AG04449 (cell line): ENCODE measurements at regions not wholly inside any gene's neighbourhood (a gene's known extent, or its start where the extent isn't known, plus 50 kb on each side); places are given as distances from the start of the nearest gene placed in this dataset.

Experiments
- CTCF ChIA-PET: fragments of 350-600 bp; formaldehyde crosslinking; extraction: SDS; loops from one replicate; lab custom pipeline; 2021; ENCODE audit warnings: antibody characterized with exemption; lab: Yijun Ruan, JAX
- POLR2A ChIA-PET: fragments of 400-600, 350-600 bp; formaldehyde crosslinking; extraction: SDS; loops from one replicate; lab custom pipeline; 2020; ENCODE audit warnings: antibody characterized with exemption, inconsistent platforms; lab: Yijun Ruan, JAX
- DNase-seq: peaks from one replicate; pipeline ENCODE4 v3.0.0-alpha.2; 2010; ENCODE audit warnings: low read depth, low spot score
- H3K4me3 ChIP-seq: 2 replicates; pipeline ENCODE4 v1.5.1; 2011; ENCODE audit warnings: low read depth, mild to moderate bottlenecking, control low read depth, low read length
- TF ChIP-seq, protein P1 (sequence below): IDR thresholded peaks from one replicate; pipeline ENCODE4 v1.5.1; 2011; ENCODE audit warnings: mild to moderate bottlenecking, moderate library complexity, low read length, control low read depth, inconsistent platforms; ENCODE audit not compliant: insufficient read depth; ENCODE audit errors: missing control alignments

DNA sequence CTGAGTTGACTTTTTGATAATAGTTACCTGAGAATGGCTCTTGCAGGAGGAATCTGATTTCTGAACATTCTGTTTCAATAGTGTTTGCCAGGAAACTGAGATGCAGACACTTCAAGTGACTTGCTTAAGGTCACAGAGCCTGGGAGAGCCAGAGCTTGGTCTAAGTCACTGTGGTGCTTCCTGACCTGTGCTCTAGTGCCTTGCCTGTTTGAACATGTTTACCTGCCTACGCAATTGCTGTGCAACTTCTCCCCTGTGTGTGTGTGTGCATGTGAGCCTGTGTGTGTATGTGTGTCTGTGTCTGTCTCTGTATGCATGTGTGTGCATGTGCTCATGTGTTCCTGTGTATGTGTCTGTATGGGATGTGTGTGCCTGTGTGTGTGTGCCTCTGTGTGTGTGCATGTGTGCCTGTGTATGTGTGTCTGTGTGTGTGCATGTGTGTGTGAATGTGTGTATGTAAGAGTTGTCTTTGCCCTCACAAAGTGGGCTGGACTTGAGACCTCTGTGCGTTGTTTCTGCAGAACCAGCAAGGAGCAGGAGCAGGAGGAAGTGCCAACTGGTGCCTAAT, 185.8 kb downstream of the GADD45G start:
- TF ChIP-seq, protein P1, sequence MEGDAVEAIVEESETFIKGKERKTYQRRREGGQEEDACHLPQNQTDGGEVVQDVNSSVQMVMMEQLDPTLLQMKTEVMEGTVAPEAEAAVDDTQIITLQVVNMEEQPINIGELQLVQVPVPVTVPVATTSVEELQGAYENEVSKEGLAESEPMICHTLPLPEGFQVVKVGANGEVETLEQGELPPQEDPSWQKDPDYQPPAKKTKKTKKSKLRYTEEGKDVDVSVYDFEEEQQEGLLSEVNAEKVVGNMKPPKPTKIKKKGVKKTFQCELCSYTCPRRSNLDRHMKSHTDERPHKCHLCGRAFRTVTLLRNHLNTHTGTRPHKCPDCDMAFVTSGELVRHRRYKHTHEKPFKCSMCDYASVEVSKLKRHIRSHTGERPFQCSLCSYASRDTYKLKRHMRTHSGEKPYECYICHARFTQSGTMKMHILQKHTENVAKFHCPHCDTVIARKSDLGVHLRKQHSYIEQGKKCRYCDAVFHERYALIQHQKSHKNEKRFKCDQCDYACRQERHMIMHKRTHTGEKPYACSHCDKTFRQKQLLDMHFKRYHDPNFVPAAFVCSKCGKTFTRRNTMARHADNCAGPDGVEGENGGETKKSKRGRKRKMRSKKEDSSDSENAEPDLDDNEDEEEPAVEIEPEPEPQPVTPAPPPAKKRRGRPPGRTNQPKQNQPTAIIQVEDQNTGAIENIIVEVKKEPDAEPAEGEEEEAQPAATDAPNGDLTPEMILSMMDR, result no peak
- ChIA-PET CTCF (no interaction called here), POLR2A (no interaction called here)
- DNase-seq, result no peak
- no peak overlapping the region for H3K4me3 ChIP-seq

DNA sequence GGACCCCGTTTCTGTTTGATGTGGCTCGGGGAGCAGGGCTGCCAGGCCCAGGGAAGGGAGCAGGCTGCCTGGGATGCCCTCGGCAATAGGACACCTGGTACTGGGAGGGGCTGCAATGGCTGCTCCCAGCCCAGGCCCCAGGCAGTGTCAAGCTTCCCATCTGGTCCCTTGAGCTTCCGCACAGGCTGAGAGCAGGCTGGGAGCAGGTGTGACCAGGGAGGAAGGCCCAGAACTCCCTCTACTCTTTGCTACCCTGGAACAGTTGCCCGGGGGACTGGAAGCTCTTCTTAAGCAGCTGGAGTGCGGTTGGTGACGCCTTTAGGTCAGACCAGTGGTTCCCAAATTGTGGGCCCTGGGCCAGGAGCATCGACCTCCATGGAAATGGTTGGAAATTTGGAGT, 186.9 kb downstream of the GADD45G start:
- TF ChIP-seq, protein P1, result no peak
- H3K4me3 ChIP-seq, result no peak overlapping the region
- CTCF ChIA-PET, result no interaction called here
- POLR2A ChIA-PET, result no interaction called here
- DNase-seq, result no peak

DNA sequence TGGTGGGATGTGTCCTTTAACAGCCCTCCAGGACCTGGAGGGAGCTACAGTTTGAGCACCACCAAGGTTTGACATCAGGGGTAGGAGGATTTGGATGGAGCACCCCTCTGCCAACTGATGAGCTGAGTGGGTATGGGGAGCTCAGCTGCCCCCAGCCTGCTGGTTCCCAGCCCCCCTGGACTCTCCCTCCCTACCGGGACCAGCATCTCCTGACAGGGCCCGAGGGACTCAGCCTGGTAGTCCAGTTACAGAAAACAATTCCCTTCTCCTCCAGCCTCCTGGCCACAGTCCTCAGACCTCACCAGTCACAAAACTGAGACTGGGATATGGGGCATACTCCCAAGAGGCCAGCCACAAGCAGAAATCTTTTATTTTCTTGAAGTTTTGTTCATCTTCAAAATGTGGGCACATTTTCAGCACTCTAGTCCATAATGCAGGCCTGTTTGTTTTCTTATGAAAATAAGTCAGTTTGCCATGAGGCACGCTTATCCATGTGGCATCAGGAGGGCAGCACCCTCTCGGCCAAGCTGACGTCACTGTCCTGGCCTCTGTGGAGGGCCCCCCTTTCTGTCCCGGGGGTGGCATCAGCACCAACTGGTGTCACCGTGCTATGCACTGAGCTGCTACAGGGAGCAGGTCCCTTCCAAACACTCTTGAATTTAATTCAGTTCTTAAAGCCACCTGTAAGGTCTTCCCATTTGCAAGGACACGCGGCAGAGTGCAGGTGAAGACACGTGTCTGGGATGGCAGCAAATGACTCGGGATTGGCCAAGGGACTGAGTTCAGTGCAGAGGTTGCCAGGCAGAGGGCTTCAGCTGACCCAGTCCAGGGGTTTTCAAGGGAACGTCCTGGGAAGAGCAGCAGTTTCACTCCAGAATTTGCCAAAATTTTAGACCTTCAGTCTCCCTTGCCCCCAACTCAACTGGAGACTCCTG, 187.6 kb downstream of the GADD45G start:
- CTCF ChIA-PET, result no interaction called here
- H3K4me3 ChIP-seq, result no peak overlapping the region
- TF ChIP-seq, protein P1, result no peak
- POLR2A ChIA-PET, result no interaction called here
- DNase-seq, result no peak

DNA sequence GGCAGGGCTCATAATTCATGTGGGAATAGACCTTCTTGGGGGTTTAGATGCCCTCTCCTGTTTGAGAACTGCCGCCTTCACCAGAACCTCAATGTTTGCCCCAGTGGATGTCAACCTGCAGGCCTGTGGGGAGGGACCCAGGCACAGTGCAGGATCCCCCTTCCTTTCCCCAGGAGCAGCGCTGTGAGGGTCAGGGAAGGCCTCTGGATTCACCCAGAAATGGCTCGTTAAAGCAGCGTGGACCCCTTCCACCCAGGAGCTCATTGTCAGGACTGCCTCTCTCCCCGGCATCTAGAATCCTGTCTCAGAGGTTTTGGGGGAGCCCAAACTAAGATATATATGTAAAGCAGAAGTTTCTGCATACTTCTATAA, 188.3 kb downstream of the GADD45G start:
- TF ChIP-seq, protein P1, result no peak
- POLR2A ChIA-PET, result no interaction called here
- no peak for DNase-seq
- H3K4me3 ChIP-seq, result no peak overlapping the region
- CTCF ChIA-PET, result no interaction called here

DNA sequence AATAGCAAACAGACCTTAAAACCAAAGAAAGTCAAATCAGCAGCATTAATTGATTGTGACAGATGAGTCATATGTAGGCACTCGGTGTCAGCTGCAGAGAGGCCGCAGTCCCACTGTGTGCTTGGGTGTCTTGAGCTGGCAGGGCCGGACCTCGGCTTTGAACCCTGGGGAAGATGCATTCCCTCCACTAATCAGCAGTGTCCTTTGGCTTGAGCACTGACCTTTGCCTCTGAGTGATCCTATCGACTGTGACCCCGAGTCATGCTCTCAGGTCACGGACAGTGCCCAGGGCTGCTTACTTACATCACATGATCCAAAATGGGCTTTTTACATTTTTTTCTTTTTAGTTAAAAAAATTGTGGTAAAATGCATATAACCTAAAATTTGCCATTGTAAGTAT, 188.7 kb downstream of the GADD45G start:
- CTCF ChIA-PET, result no interaction called here
- DNase-seq, result no peak
- POLR2A ChIA-PET, result no interaction called here

DNA sequence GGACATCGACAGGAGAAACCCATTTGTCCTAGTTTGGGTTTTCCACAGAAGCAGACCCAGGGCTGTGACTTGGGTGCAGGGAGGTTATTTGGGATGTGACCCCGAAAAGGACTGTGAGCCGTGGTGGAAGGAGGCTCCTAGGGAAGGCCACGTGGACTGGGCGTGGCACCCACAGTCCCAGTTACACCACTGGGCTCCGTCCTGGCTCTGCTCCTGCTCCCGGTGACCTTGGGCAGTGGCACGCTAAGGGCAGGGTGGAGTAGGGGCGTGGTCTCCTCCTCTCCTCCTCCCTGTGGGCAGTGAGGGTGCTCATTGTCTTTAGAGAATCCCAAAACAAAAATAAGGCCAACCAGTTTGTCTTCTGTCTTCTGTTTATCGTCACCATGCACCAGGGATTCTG, 190.1 kb downstream of the GADD45G start:
- no peak overlapping the region for H3K4me3 ChIP-seq
- DNase-seq, result no peak
- TF ChIP-seq, protein P1, result no peak
- POLR2A ChIA-PET, result no interaction called here
- CTCF ChIA-PET, result no interaction called here

More for the DNA sequence above, 188.7 kb downstream of the GADD45G start:
- no peak overlapping the region for H3K4me3 ChIP-seq
- TF ChIP-seq, protein P1, result no peak
